DMS153 treated with DMSO at 0.1 percent for 48 hours (cell line): ENCODE measurements at regions not wholly inside any gene's neighbourhood (a gene's known extent, or its start where the extent isn't known, plus 50 kb on each side); places are given as distances from the start of the nearest gene placed in this dataset.
"Not testable (repeated sequence)": the region's sequence is repeated elsewhere in the genome, so short reads cannot be mapped to it uniquely, and the experiment has no call there.

Experiments used
- DNase-seq: peaks from one replicate; lab custom pipeline; 2025; ENCODE audit not compliant: unreplicated experiment; lab: John Stamatoyannopoulos, UW

GRCh38 chr7:45402480-45403218, 171.5 kb upstream of the ADCY1 start:
- DNase-seq, result no peak

- no peak for DNase-seq
Observed at GRCh38 chr7:45404622-45405021, 169.5 kb upstream of the ADCY1 start.

DNA sequence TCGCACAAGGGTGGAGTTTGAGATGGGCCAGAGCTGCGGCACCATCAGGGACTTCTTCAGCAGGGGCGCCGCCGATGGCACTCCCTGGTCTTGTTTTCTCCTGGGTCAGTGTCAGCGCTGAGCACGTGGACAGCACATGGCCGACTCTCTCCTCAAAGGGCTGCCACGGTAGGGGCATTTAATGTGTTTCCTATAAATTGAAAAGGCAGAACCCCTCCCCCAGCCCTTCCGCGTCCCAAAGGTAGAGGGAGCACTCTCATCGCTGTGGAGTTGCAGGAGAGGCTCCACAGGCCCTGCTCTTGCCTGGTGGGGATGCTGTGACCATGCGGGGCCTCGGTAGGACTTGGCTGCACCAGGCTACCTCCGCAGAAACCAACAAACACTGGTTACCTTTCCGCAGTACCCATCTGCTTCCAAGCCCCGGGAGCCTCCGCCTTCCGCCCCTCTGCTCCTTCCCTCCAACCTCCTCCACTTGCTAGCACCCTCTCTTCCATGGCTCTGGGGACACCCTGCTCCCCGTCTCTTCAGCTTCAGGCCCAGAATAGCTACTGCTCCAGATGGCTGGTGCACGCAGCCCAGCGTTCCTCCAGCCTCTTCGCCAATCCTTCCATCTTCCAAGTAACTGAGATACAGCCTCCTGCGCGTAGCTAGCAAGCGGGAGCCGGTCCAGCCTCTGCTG, 166.3 kb upstream of the ADCY1 start:
- DNase-seq, result no peak

GRCh38 chr7:45408409-45408737, 165.8 kb upstream of the ADCY1 start:
- no peak for DNase-seq

DNA sequence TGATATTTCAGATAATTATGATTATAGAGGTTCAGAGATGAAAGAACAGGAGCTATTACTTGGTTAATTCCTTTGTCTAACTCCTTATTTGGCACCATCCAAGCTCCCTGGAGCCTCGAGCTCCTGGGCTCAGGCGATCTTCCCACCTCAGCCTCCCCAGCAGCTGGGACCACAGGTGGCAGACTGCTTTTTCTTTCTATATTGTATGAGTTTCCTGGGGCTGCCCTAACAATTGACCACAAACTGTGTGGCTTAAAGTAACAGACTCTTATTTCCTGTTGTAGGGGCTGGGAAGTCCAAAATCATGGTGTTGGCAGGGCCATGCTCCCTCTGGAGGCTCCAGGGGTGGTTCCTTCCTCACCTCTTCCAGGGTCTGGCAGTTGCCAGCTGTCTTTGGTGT, 163.3 kb upstream of the ADCY1 start:
- no peak for DNase-seq

- DNase-seq, result no peak
Observed at GRCh38 chr7:45413419-45413818, 160.7 kb upstream of the ADCY1 start.

DNA sequence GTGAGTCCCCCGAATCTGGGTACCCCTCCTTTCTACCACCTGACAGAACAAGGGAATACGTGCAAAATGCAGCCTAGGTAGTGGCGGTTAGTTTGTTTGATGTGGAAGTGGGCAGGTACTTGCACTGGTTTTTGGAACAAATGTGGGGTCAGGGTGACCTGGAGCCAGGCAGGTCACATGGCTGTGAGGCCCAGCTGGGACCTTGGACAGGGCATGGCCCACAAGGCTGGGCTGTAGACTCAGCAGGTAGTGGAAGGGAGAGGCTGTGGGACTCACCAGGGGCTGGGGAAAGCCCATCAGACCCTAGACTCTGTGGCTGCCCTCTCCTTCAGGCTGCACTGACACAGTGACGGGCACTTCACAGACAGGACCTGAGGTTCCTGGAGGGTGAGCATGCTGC, 159.9 kb upstream of the ADCY1 start:
- DNase-seq, result no peak

GRCh38 chr7:45415265-45415664, 158.9 kb upstream of the ADCY1 start:
- DNase-seq, result no peak

DNA sequence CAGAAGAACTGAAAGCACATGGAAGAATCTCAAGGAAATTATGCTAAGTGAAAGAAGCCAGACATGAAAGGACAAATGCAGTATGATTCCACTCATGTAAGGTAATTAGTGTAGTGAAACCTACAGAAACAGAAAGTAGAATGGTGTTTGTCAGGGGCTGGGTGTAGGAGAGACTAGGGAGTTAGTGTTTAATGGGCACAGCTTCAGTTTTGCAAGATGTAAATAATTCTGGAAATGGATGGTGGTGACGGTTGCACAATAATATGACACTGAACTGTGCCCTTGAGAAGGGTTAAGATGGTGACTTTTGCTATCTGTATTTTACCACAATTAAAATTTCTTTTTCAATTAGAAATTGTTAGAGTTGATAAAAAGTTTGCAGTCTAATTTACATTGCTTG, 157.3 kb upstream of the ADCY1 start:
- DNase-seq, result no peak

GRCh38 chr7:45417268-45417667, 156.9 kb upstream of the ADCY1 start:
- no peak for DNase-seq

- DNase-seq, result no peak
Observed at GRCh38 chr7:45417735-45418134, 156.4 kb upstream of the ADCY1 start.

DNA sequence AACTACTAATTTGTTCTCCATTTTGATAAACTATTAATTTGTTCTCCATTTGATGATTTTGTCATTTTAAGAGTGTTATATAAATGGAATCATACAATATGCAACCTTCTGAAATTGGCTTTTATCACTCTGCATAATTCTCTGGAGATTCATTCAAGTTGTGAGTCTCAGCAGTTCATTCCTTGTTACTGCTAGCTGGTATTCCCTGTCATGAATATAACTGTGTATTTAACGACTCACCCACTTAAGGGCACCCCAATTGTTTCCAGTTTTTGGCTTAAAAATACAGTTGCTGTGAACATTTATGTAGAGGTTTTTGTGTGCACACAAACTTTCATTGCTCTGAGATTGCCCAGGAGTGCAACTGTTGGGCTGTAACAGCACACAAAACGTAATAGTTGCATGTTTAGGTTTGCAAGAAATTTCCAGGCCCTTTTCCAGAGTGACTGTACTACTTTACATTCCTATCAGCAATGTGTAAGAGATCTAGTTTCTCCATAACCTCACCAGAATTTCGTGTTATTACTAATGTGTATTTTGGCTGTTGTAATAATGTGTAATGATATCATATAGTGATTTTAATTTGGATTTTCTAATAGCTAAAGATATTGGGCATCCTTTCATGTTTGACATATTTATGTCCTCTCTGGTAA, 153.2 kb upstream of the ADCY1 start:
- DNase-seq, result no peak

GRCh38 chr7:45421806-45422205, 152.4 kb upstream of the ADCY1 start:
- no peak for DNase-seq

- DNase-seq, result no peak
Observed at GRCh38 chr7:45430397-45430796, 143.8 kb upstream of the ADCY1 start.

DNA sequence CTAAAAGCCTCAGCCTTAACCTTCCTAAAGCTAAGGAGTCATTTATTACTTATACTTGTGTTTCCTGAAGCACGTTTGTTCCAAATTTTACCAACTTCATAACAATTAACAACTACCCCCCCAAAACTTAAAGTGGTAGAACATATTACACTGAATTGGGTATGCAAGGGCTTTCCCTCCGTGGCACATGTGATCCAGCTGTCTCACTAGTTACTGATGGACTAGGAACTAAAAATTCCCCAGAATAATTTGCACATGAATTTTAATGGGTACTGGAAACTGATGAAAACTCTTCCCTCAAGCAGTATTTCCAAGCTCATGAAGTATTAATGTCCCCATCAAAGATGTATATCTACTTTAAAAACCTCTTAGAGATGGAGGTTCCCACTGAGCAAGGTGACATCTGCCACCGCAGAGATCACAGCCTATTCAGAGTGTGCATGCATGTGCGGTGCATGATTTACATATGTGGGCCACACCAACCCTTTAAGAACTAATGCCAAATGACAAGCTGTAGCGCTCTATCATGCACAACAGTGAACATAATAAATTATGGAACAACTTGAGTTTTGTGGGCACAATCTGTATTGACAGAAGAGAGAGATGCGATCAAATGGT, 139.9 kb upstream of the ADCY1 start:
- no peak for DNase-seq

DNA sequence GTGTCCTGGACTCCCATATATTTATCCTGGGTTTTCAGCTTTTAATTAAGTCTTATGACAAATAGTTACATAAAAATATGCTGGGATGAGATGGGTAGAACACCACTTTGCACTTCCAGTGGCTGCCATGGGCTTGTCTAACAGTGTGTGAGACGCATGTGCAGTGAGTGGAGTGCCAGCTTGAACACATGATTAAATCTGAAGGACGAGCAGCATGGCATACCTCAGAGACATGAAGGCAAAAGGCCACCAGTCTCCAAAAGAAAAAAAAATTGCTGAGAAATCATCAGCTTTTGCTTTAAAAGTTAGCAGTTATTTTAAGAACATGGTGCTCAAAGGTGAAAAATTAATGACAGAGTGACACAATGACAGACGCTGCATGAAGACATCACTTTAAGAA, 139.0 kb upstream of the ADCY1 start:
- DNase-seq, result no peak

GRCh38 chr7:45435846-45436245, 138.3 kb upstream of the ADCY1 start:
- DNase-seq, result no peak

GRCh38 chr7:45440776-45441175, 133.4 kb upstream of the ADCY1 start:
- not testable (repeated sequence) for DNase-seq

GRCh38 chr7:45443263-45443662, 130.9 kb upstream of the ADCY1 start:
- DNase-seq, result no peak

DNA sequence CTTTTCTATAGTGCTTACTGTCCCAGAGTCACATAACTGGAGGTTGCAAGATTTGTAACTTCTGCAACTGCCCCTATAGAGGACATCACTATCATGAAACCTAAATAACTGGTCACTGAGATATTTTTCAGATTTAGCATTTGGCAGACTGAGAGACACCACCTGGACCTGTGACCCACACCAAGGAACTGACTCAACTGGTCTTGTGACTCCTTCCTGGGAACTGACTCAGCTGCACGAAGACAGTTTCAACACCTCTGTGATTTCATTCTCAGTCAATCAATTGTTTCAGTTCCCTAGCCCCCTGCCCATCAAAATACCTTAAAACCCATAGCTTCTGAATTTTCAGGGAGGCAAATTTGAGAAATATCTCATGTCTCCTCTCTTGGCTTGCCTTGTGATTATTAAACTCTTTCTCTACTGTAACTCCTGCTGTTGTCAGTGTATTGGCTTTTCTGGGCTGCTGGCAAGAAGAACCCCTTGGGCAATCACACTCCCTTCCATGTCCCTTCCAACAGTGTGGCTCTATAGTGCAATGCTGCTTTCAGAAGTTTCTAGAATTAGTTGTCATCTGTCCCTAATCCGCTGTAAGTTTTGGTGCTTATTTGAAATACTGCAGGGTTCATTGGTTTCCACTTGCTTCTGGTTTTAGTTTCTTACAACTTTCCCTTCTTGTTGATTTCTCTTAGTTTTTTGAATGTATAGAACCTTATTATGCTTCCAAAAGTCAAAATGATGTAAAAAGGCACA, 127.8 kb upstream of the ADCY1 start:
- DNase-seq, result no peak

DNA sequence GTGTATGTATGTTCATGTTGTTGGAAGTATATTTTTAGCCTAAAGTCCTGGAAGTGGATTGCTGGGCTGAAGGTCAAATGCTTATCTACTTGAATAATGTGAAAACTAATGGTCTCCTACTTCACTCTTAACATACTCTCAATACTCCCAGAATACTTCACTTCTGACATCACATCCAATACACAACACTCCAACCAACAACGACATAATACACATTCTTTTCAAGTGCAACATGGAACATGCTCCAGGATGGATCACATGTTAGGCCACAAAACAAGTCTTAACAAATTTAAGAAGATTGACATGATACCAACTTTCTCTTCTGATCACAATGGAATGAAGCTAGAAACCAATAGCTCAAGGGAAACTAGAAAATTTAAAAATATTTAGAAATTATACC, 126.9 kb upstream of the ADCY1 start:
- no peak for DNase-seq
